ENCODE measurements at regions not wholly inside any gene's neighbourhood (a gene's known extent, or its start where the extent isn't known, plus 50 kb on each side); places are given as distances from the start of the nearest gene placed in this dataset.

GRCh38 chr16:80142281-80142680 is 398.5 kb upstream of the DYNLRB2 start:
- Histone ChIP-seq H3K9me3 (ENCODE audit: control insufficient read depth, insufficient read depth, low read length) (no peaks in the 10 kb centered on the region), H3F3A (ENCODE audit: control insufficient read depth, insufficient read depth) (no peaks in the 10 kb centered on the region), H3K79me2 (ENCODE audit: control insufficient read depth, low read length) (no peaks in the 10 kb centered on the region), H3K27ac (ENCODE audit: low read depth, low read length) (no peak overlapping the region), H3K27me3 (ENCODE audit: control insufficient read depth, low read length) (no peaks in the 10 kb centered on the region), H3K4me3 (ENCODE audit: low read length) (no peak overlapping the region), H4K20me1 (ENCODE audit: control insufficient read depth, insufficient read depth, low read depth, low read length) (no peaks in the 10 kb centered on the region), H3K4me1 (ENCODE audit: control insufficient read depth, low read length) (no peaks in the 10 kb centered on the region), H3K4me2 (ENCODE audit: low read length) (no peak overlapping the region), H3K9me2 (replicated peaks; ENCODE audit: control insufficient read depth, low read length) (no peaks in the 10 kb centered on the region), H3K36me3 (ENCODE audit: control insufficient read depth, low read length) (no peaks in the 10 kb centered on the region)
- TF ChIP-seq EZH2phosphoT487 (IDR thresholded peaks at IDR 0.05; ENCODE audit: borderline replicate concordance, low read length) (no peak), CTCF (IDR thresholded peaks at IDR 0.05; ENCODE audit: low read depth, low read length, poor library complexity, severe bottlenecking) (no peak)

- Histone ChIP-seq H3K27ac (ENCODE audit: low read depth, low read length) (no peak overlapping the region), H3K79me2 (ENCODE audit: control insufficient read depth, low read length) (no peaks in the 10 kb centered on the region), H3K36me3 (ENCODE audit: control insufficient read depth, low read length) (no peaks in the 10 kb centered on the region), H4K20me1 (ENCODE audit: control insufficient read depth, insufficient read depth, low read depth, low read length) (no peaks in the 10 kb centered on the region), H3F3A (ENCODE audit: control insufficient read depth, insufficient read depth) (no peaks in the 10 kb centered on the region), H3K9me2 (replicated peaks; ENCODE audit: control insufficient read depth, low read length) (no peaks in the 10 kb centered on the region), H3K27me3 (ENCODE audit: control insufficient read depth, low read length) (no peaks in the 10 kb centered on the region), H3K9me3 (ENCODE audit: control insufficient read depth, insufficient read depth, low read length) (no peaks in the 10 kb centered on the region), H3K4me3 (ENCODE audit: low read length) (no peak overlapping the region), H3K4me1 (ENCODE audit: control insufficient read depth, low read length) (no peaks in the 10 kb centered on the region), H3K4me2 (ENCODE audit: low read length) (no peak overlapping the region)
- no peak for TF ChIP-seq CTCF (IDR thresholded peaks at IDR 0.05; ENCODE audit: low read depth, low read length, poor library complexity, severe bottlenecking)
- no peak for TF ChIP-seq EZH2phosphoT487 (IDR thresholded peaks at IDR 0.05; ENCODE audit: borderline replicate concordance, low read length)
These were observed 411.0 kb upstream of the DYNLRB2 start for GRCh38 chr16:80129791-80130190.

- H3K4me2 ChIP-seq (ENCODE audit: low read length): no peak overlapping the region
- no peaks in the 10 kb centered on the region for H3K4me1 ChIP-seq (ENCODE audit: control insufficient read depth, low read length)
- no peaks in the 10 kb centered on the region for H3K9me2 ChIP-seq (replicated peaks; ENCODE audit: control insufficient read depth, low read length)
- H3K36me3 ChIP-seq (ENCODE audit: control insufficient read depth, low read length): no peaks in the 10 kb centered on the region
- no peaks in the 10 kb centered on the region for H3K27me3 ChIP-seq (ENCODE audit: control insufficient read depth, low read length)
- H3K9me3 ChIP-seq (ENCODE audit: control insufficient read depth, insufficient read depth, low read length): no peaks in the 10 kb centered on the region
- no peak overlapping the region for H3K27ac ChIP-seq (ENCODE audit: low read depth, low read length)
- TF ChIP-seq EZH2phosphoT487 (IDR thresholded peaks at IDR 0.05; ENCODE audit: borderline replicate concordance, low read length) (no peak), CTCF (IDR thresholded peaks at IDR 0.05; ENCODE audit: low read depth, low read length, poor library complexity, severe bottlenecking) (no peak)
- H3K4me3 ChIP-seq (ENCODE audit: low read length): no peak overlapping the region
- H3F3A ChIP-seq (ENCODE audit: control insufficient read depth, insufficient read depth): no peaks in the 10 kb centered on the region
- no peaks in the 10 kb centered on the region for H3K79me2 ChIP-seq (ENCODE audit: control insufficient read depth, low read length)
- H4K20me1 ChIP-seq (ENCODE audit: control insufficient read depth, insufficient read depth, low read depth, low read length): no peaks in the 10 kb centered on the region
These were observed 415.1 kb upstream of the DYNLRB2 start for GRCh38 chr16:80125677-80126076.

- H3K4me1 ChIP-seq (ENCODE audit: control insufficient read depth, low read length): no peaks in the 10 kb centered on the region
- H3K4me3 ChIP-seq (ENCODE audit: low read length): no peak overlapping the region
- no peak overlapping the region for H3K4me2 ChIP-seq (ENCODE audit: low read length)
- no peaks in the 10 kb centered on the region for H4K20me1 ChIP-seq (ENCODE audit: control insufficient read depth, insufficient read depth, low read depth, low read length)
- H3K27me3 ChIP-seq (ENCODE audit: control insufficient read depth, low read length): no peaks in the 10 kb centered on the region
- no peaks in the 10 kb centered on the region for H3K36me3 ChIP-seq (ENCODE audit: control insufficient read depth, low read length)
- no peaks in the 10 kb centered on the region for H3K9me3 ChIP-seq (ENCODE audit: control insufficient read depth, insufficient read depth, low read length)
- no peaks in the 10 kb centered on the region for H3K79me2 ChIP-seq (ENCODE audit: control insufficient read depth, low read length)
- H3K9me2 ChIP-seq (replicated peaks; ENCODE audit: control insufficient read depth, low read length): no peaks in the 10 kb centered on the region
- H3F3A ChIP-seq (ENCODE audit: control insufficient read depth, insufficient read depth): no peaks in the 10 kb centered on the region
- no peak for TF ChIP-seq EZH2phosphoT487 (IDR thresholded peaks at IDR 0.05; ENCODE audit: borderline replicate concordance, low read length)
- TF ChIP-seq CTCF (IDR thresholded peaks at IDR 0.05; ENCODE audit: low read depth, low read length, poor library complexity, severe bottlenecking): no peak
- H3K27ac ChIP-seq (ENCODE audit: low read depth, low read length): no peak overlapping the region
These were observed 417.6 kb upstream of the DYNLRB2 start for GRCh38 chr16:80123189-80123588.

Measured in DOHH2 (cell line).